ENCODE measurements at regions not wholly inside any gene's neighbourhood (a gene's known extent, or its start where the extent isn't known, plus 50 kb on each side); places are given as distances from the start of the nearest gene placed in this dataset.

GRCh38 chr6:122151763-122152162 is 247.7 kb upstream of the HSF2 start:
- H3K4me2 ChIP-seq (ENCODE audit: insufficient read depth, insufficient read length, low read length) = no peak overlapping the region
- Mint-ChIP-seq H3K36me3 (ENCODE audit: insufficient read depth in 1 of 3, low read depth in 3 of 3) (no peaks in the 10 kb centered on the region), H3K4me3 (no peak overlapping the region), H3K4me1 (peaks cover 18 to 19% of the 10 kb centered on the region in 2 experiments), H3K27me3 (ENCODE audit: low read depth) (no peaks in the 10 kb centered on the region), H3K27ac (no peak overlapping the region), H3K9me3 (no peaks in the 10 kb centered on the region)
- H3K27me3 ChIP-seq (ENCODE audit: insufficient read depth, low read length) = no peaks in the 10 kb centered on the region
- no peak overlapping the region for H3K9ac ChIP-seq (ENCODE audit: extremely low read depth, insufficient read length, low read length)
- H2BK120ac ChIP-seq (ENCODE audit: low read depth, low read length, poor library complexity, severe bottlenecking) = no peak overlapping the region
- no peak overlapping the region for H2BK15ac ChIP-seq (ENCODE audit: low read depth, low read length)
- no peak overlapping the region for H2AK5ac ChIP-seq (ENCODE audit: insufficient read length, low read length)
- no peak overlapping the region for H2BK20ac ChIP-seq (ENCODE audit: low read depth, low read length, poor library complexity, severe bottlenecking)
- H3K23ac ChIP-seq (ENCODE audit: insufficient read length, low read depth, low read length) = no peak overlapping the region
- TF ChIP-seq CTCF (conservative IDR thresholded peaks at IDR 0.05) = no peak
- H4K20me1 ChIP-seq (ENCODE audit: control insufficient read depth, insufficient read depth, insufficient read length) = no peaks in the 10 kb centered on the region
- H4K91ac ChIP-seq (ENCODE audit: insufficient read length, low read depth, low read length) = no peak overlapping the region
- no peak overlapping the region for H2BK5ac ChIP-seq (ENCODE audit: insufficient read length, low read length)
- no peak overlapping the region for H3K27ac ChIP-seq (ENCODE audit: insufficient read length, low read depth, low read length)
- H3K79me2 ChIP-seq (ENCODE audit: insufficient read depth, low read length) = no peaks in the 10 kb centered on the region
- no peaks in the 10 kb centered on the region for H3K79me1 ChIP-seq (ENCODE audit: insufficient read depth, low read depth, low read length, poor library complexity, severe bottlenecking)
- H3K56ac ChIP-seq (ENCODE audit: insufficient read length, low read depth, low read length) = no peak overlapping the region
- H3T11ph ChIP-seq (ENCODE audit: low read length) = no peak overlapping the region
- H3K18ac ChIP-seq (ENCODE audit: insufficient read length, low read depth, low read length) = no peak overlapping the region
- WGBS (ENCODE audit: extremely low coverage, insufficient read length, low lambda C conversion rate) = no CpG with 5 or more reads among the region's 1 CpG
- H4K8ac ChIP-seq (replicated peaks; ENCODE audit: insufficient read length, low read depth, low read length) = no peak overlapping the region
- H2BK12ac ChIP-seq (ENCODE audit: insufficient read length, low read depth, low read length) = no peak overlapping the region
- no peak for DNase-seq
- H2AFZ ChIP-seq (ENCODE audit: low read length) = no peak overlapping the region
- H3K4me1 ChIP-seq (ENCODE audit: insufficient read depth, low read length) = peaks cover 3% of the 10 kb centered on the region; the same call in 1 of the 2 replicates
- H4K5ac ChIP-seq (ENCODE audit: insufficient read length, low read depth, low read length) = no peak overlapping the region
- no peak overlapping the region for H3K4ac ChIP-seq (ENCODE audit: low read depth, low read length)
- no peaks in the 10 kb centered on the region for H3K9me3 ChIP-seq (ENCODE audit: control insufficient read depth, low read depth, low read length)
- no peak overlapping the region for H3K14ac ChIP-seq (ENCODE audit: insufficient read depth, low read length)
- H3K23me2 ChIP-seq (ENCODE audit: insufficient read length, low read depth, low read length, poor library complexity, severe bottlenecking) = no peaks in the 10 kb centered on the region

Measured in H9 (cell line).